Activated CD4-positive, alpha-beta T cell treated with anti-CD3 and anti-CD28 coated beads for 36 hours (primary cell): ENCODE measurements at regions not wholly inside any gene's neighbourhood (a gene's known extent, or its start where the extent isn't known, plus 50 kb on each side); places are given as distances from the start of the nearest gene placed in this dataset.

Source experiments
- ATAC-seq: fragments of 200-7000 bp; cut with Tn5 transposase; one replicate; pipeline ENCODE4 v1.10.0; 2021; ENCODE audit warnings: mild to moderate bottlenecking, moderate library complexity
- CTCF ChIA-PET: fragments of 350-600 bp; sonication (Branson Sonifier 250); formaldehyde crosslinking; loops from one replicate; lab custom pipeline; 2021; ENCODE audit warnings: antibody characterized with exemption; lab: Charles Lee
- POLR2A ChIA-PET: fragments of 350-600 bp; sonication (Branson Sonifier 250); formaldehyde crosslinking; loops from one replicate; lab custom pipeline; 2021; ENCODE audit warnings: antibody characterized with exemption, inconsistent platforms; lab: Charles Lee
- DNase-seq: peaks from one replicate; pipeline ENCODE4 v3.0.0-alpha.2; 2020
- H3K27ac Mint-ChIP-seq: one replicate; pipeline ENCODE4 v1.8.0; 2021; ENCODE audit warnings: mixed read lengths
- H3K27me3 Mint-ChIP-seq: one replicate; pipeline ENCODE4 v1.8.0; 2021; ENCODE audit warnings: mixed read lengths
- H3K36me3 Mint-ChIP-seq: one replicate; pipeline ENCODE4 v1.8.0; 2021; ENCODE audit warnings: low read depth, mixed read lengths
- H3K4me1 Mint-ChIP-seq: one replicate; pipeline ENCODE4 v1.8.0; 2021; ENCODE audit warnings: mixed read lengths
- H3K4me3 Mint-ChIP-seq: one replicate; pipeline ENCODE4 v1.8.0; 2021; ENCODE audit warnings: mild to moderate bottlenecking, moderate library complexity, mixed read lengths
- H3K9me3 Mint-ChIP-seq: one replicate; pipeline ENCODE4 v1.8.0; 2021; ENCODE audit warnings: low read depth, mixed read lengths
- intact Hi-C, 2 experiments: fragments of 100-400 bp; cut with DNase I in 1 of 2; cut with micrococcal nuclease in 1 of 2; formaldehyde crosslinking; loops; one replicate each; pipeline versions ENCODE4 v1.14.2 to v1.15.1; 2022 to 2024; cut with DNase I, micrococcal nuclease

DNA sequence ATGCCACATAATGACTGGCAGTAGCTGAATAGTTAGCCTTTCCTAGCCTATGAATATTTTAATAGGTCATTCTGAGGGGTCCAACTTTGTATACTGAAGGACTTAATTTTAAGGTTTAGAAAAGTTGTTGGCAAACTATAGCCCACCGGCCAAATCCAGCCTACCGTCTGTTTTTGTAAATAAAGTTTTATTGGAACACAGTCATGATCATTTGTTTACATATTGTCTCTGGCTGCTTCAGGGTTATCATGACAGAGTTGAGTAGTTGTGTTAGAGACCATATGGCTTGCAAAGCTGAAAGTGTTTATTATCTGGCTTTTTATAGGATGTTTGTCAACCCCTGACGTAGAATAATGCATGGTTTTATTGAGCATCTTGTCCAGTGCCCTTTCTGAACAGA lies 73.4 kb downstream of the NTMT2 start:
- DNase-seq (no peak), ATAC-seq (no peak)
- H3K4me1 Mint-ChIP-seq, result peaks cover 4% of the 10 kb centered on the region
- CTCF ChIA-PET, result no interaction called here
- no peak overlapping the region for H3K27ac Mint-ChIP-seq
- POLR2A ChIA-PET, result no interaction called here
- H3K27me3 Mint-ChIP-seq, result peaks cover 28% of the 10 kb centered on the region
- no peak overlapping the region for H3K4me3 Mint-ChIP-seq
- peaks cover 3% of the 10 kb centered on the region for H3K9me3 Mint-ChIP-seq
- intact Hi-C loops, result no loop called here
- H3K36me3 Mint-ChIP-seq, result no peaks in the 10 kb centered on the region

DNA sequence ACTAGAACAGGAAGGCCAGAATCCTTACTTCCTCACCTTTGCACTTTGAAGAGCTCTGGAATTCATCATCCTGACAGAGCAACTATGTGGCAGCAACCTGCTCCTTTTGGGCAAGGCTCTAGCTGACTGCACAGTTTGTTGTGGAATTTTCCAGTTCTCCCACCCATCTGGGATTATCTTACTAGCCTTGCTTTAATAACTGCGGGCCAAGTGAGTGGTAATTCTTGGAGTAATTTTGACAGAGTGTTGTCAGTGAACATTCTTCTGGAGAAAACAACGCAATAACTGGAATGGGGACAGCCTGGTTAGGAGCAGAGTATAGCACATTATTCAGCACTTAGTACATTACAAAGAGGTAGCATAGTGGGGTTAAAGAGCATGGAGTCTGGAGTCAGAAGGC lies 75.3 kb downstream of the NTMT2 start:
- no peaks in the 10 kb centered on the region for H3K36me3 Mint-ChIP-seq
- H3K4me1 Mint-ChIP-seq, result no peaks in the 10 kb centered on the region
- peaks cover 15% of the 10 kb centered on the region for H3K27me3 Mint-ChIP-seq
- ATAC-seq (no peak), DNase-seq (no peak)
- ChIA-PET POLR2A (no interaction called here), CTCF (no interaction called here)
- H3K9me3 Mint-ChIP-seq, result peaks cover 3% of the 10 kb centered on the region
- H3K27ac Mint-ChIP-seq, result no peak overlapping the region
- H3K4me3 Mint-ChIP-seq, result no peak overlapping the region
- intact Hi-C loops, result no loop called here

DNA sequence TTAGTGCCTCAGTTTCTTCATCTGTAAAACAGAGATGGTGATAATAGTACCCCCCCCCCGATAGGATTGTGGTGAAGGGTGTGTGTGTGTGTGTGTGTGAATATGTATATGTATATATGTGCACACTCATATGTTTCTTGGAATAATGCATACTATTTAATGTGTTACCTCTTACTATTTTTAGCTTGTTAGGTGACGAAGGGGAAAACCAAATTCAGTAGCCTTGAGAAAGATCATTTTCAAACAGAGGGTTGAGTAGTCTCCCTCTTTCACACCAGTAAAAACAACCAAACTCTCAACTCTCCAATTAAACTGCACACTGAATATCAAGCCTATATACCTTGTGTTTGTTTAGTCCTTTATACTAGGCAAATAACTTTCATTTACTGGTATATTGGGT lies 75.7 kb downstream of the NTMT2 start:
- peaks cover 3% of the 10 kb centered on the region for H3K9me3 Mint-ChIP-seq
- H3K27ac Mint-ChIP-seq, result no peak overlapping the region
- no peak overlapping the region for H3K4me3 Mint-ChIP-seq
- POLR2A ChIA-PET, result no interaction called here
- intact Hi-C loops, result no loop called here
- ATAC-seq, result no peak
- CTCF ChIA-PET, result no interaction called here
- H3K4me1 Mint-ChIP-seq, result no peaks in the 10 kb centered on the region
- H3K27me3 Mint-ChIP-seq, result peaks cover 16% of the 10 kb centered on the region
- DNase-seq, result no peak
- no peaks in the 10 kb centered on the region for H3K36me3 Mint-ChIP-seq

DNA sequence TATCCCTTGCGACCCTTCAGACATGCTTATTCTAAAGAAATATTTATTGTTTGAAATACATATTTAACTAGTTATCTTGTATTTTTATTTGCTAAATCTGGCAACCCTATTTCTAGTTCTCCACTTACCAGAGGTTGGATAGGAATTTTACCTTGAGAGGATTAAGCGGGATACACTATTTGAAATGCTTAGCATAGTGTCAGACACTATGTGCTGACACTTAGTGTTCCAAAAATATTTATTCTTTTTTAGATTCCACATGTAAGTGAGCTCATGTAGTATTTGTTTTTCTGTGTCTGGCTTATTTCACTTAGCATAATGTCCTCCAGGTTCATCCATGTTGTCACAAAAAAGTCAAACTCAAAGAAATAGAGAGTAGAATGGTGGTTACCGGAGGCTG lies 78.7 kb downstream of the NTMT2 start:
- H3K9me3 Mint-ChIP-seq, result peaks cover 3% of the 10 kb centered on the region
- ATAC-seq (no peak), DNase-seq (no peak)
- no peaks in the 10 kb centered on the region for H3K36me3 Mint-ChIP-seq
- no peak overlapping the region for H3K27ac Mint-ChIP-seq
- intact Hi-C loops, result no loop called here
- ChIA-PET CTCF (no interaction called here), POLR2A (no interaction called here)
- H3K4me1 Mint-ChIP-seq, result no peaks in the 10 kb centered on the region
- no peak overlapping the region for H3K4me3 Mint-ChIP-seq
- H3K27me3 Mint-ChIP-seq, result peaks cover 11% of the 10 kb centered on the region

DNA sequence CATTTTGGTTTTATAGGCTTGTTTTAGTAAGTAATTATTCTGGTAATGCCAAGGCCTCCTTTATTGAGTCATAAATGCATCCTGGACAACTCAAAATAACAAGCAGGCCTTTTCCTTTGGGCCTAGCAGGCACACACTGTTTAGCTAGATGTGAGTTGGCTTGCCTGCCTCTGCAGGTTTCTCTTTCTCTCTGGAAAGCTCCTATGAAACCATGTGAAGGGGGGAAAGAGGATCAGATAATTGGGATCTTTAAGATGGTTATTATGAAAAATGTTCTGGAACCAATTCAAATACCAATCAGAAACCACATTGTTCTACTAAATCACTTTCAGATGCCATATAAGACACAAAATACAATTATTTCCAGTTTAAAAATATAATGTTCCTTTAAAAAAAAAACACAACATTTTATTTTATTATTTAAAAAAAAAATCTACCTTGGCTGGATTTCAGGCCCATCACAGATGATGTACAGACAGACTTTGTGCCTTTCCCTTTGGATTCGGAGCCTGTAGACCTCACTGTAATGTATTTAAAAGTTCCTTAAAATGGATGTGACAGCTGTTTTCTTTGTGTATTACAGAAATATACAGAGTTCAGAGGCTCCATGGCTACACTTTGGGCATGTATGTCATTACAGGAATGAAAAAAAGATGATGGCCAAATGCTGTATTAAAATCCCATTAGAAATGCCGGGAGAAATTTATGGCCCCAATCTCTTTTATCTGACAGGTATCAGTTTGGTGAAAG lies 80.2 kb downstream of the NTMT2 start:
- H3K9me3 Mint-ChIP-seq, result peaks cover 3% of the 10 kb centered on the region
- no peak for ATAC-seq
- POLR2A ChIA-PET, result no interaction called here

DNA sequence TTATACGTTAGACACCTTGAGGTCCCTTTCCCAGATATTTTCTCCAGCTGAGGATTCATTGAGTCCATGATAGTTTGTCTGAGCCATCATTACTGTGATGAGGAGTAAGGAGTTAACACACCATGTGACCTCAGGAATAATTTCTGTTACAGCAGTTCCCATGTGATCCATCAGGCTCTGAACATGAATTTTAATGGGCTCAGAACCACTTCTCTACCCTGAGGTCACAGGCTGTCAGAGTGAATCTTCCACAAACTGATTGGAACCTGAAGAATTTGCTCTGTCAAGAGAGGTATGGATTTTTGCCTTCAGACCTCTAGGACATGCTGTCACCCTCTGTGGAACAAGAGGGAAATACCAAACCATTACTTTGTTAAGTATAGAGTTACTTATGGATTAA lies 81.0 kb downstream of the NTMT2 start:
- DNase-seq, result no peak
- Mint-ChIP-seq H3K36me3 (no peaks in the 10 kb centered on the region), H3K27me3 (peaks cover 7% of the 10 kb centered on the region), H3K4me1 (no peaks in the 10 kb centered on the region), H3K9me3 (peaks cover 3% of the 10 kb centered on the region), H3K27ac (no peak overlapping the region), H3K4me3 (no peak overlapping the region)
- intact Hi-C loops, result no loop called here
- CTCF ChIA-PET, result no interaction called here
- no peak for ATAC-seq
- POLR2A ChIA-PET, result no interaction called here

More for the DNA sequence above, 80.2 kb downstream of the NTMT2 start:
- no peak for DNase-seq
- no peaks in the 10 kb centered on the region for H3K4me1 Mint-ChIP-seq
- no peak overlapping the region for H3K4me3 Mint-ChIP-seq
- H3K27me3 Mint-ChIP-seq, result peaks cover 7% of the 10 kb centered on the region
- intact Hi-C loops, result no loop called here
- CTCF ChIA-PET, result no interaction called here
- no peak overlapping the region for H3K27ac Mint-ChIP-seq
- no peaks in the 10 kb centered on the region for H3K36me3 Mint-ChIP-seq

DNA sequence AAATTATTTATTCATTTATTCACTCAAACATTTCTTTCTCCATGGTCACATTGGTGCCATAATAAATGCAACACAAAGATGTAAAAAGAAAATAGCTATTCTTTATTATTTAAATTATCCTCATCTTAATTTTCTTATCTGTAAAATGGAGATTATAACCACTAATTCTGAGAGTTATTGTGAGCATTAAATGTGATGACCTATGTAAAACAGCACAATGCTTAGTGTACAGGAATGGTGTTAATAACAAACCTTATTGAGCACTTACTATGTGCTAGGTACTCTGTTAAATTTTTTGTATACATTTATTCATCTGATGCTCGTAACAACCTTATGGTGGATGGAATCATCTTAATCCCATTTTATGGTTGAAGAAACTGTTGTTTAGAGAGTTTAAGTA lies 84.6 kb downstream of the NTMT2 start:
- no peaks in the 10 kb centered on the region for H3K36me3 Mint-ChIP-seq
- H3K27ac Mint-ChIP-seq, result no peak overlapping the region
- CTCF ChIA-PET, result no interaction called here
- POLR2A ChIA-PET, result no interaction called here
- DNase-seq, result no peak
- no peak overlapping the region for H3K4me3 Mint-ChIP-seq
- no peaks in the 10 kb centered on the region for H3K4me1 Mint-ChIP-seq
- no peak for ATAC-seq
- intact Hi-C loops, result no loop called here
- no peaks in the 10 kb centered on the region for H3K9me3 Mint-ChIP-seq
- H3K27me3 Mint-ChIP-seq, result peaks cover 6% of the 10 kb centered on the region

DNA sequence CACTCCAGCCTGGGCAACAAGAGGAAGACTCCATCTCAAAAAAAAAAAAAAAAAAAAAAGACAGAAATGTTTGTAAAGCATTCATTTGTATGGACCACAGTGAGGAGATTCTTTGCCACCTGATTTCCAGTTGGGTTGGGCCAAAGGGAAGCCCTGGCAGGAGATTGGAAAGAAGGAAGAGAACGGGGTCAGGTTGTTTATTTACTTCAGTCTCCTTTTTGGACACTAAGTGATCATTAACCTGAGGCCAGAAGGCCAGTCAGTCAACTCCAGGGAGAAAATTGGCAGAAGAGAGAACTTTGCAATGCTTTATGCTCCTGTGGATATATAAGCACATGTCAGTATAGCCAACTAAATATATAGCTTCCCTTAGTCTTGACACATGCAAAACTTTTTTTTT lies 85.9 kb downstream of the NTMT2 start:
- intact Hi-C loops, result no loop called here
- no peaks in the 10 kb centered on the region for H3K36me3 Mint-ChIP-seq
- H3K9me3 Mint-ChIP-seq, result no peaks in the 10 kb centered on the region
- H3K4me1 Mint-ChIP-seq, result no peaks in the 10 kb centered on the region
- ATAC-seq, result no peak
- H3K27me3 Mint-ChIP-seq, result peaks cover 3% of the 10 kb centered on the region
- H3K27ac Mint-ChIP-seq, result no peak overlapping the region
- DNase-seq, result no peak
- H3K4me3 Mint-ChIP-seq, result no peak overlapping the region
- CTCF ChIA-PET, result no interaction called here
- POLR2A ChIA-PET, result no interaction called here

DNA sequence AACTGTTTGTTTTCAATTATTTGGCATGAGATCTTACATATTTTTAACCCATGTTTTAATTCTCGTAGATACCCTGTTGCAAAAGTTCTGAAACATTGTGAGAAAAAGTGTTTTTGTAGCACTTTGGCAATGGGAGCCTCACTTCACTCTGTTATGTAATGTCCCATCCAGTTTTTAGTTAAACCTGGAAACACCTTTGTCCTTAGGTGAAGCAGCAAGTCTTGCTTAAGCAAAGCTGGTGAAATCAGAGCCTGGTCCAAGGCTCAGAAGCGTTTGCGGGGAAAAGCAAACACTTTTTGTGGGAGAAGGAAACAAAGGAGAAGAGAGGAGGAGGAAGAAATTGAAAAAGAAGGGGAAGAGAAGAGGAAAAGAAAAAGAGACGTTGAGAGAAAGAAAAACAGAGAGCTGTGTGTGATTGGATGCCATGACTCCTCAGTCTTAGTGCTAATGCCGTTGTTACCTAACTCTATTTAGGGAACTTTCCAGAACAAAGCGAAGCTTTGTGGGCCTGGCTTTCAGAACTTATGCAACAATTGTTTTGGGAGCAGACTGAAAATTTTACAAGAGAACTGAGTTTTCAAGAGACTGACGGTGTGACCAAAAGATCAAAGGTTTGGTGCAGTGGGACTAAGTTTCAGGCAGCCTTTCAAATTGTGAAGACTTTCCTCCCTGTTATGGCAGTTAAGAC lies 93.1 kb downstream of the NTMT2 start:
- no peak overlapping the region for H3K4me3 Mint-ChIP-seq
- ChIA-PET CTCF (no interaction called here), POLR2A (no interaction called here)
- no peaks in the 10 kb centered on the region for H3K36me3 Mint-ChIP-seq
- no peak overlapping the region for H3K27ac Mint-ChIP-seq
- ATAC-seq (no peak), DNase-seq (no peak)
- intact Hi-C loops, result no loop called here
- H3K27me3 Mint-ChIP-seq, result peaks cover 5% of the 10 kb centered on the region
- no peaks in the 10 kb centered on the region for H3K4me1 Mint-ChIP-seq
- H3K9me3 Mint-ChIP-seq, result no peaks in the 10 kb centered on the region

DNA sequence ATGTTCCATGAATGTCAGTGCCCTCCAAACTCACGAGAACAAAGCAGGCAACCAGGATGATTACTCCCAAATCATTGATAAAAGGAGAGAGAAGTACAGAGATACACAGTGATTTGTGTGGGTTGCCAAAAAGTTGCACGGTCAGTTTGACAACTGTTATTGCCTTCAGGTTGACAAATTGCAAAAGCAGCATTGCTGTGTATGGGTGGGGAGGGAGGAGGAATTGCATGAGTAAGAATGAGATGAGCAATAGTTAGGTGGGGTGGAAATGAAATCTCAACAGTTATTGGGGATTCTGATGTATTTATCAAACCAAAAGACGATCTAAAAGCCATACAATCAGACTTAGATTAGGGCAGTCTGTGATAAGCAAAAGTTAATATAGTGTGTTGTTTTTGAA lies 93.7 kb downstream of the NTMT2 start:
- no peaks in the 10 kb centered on the region for H3K9me3 Mint-ChIP-seq
- peaks cover 6% of the 10 kb centered on the region for H3K27me3 Mint-ChIP-seq
- POLR2A ChIA-PET, result no interaction called here
- no peaks in the 10 kb centered on the region for H3K36me3 Mint-ChIP-seq
- CTCF ChIA-PET, result no interaction called here
- no peak overlapping the region for H3K4me3 Mint-ChIP-seq
- ATAC-seq (no peak), DNase-seq (no peak)
- intact Hi-C loops, result no loop called here
- H3K4me1 Mint-ChIP-seq, result no peaks in the 10 kb centered on the region
- no peak overlapping the region for H3K27ac Mint-ChIP-seq

DNA sequence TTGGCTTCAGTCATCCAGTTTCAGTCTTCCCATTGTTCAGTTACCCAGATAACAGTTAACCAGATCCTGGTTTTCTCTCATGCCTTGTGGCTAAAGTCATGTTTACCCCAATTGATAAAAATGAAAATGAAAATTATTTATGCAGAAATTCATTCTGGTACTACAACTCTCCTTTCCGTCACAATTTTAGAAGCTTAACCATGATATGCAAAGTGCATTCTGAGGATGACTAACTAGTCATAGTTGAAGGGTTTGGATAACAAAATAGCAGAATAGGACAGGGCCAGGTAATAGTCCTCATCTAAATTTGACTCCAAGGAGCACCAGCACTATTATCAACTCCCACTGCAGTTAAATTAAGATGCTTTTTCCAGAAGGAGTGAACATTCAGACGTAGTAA lies 94.7 kb downstream of the NTMT2 start:
- H3K4me1 Mint-ChIP-seq, result no peaks in the 10 kb centered on the region
- ATAC-seq (no peak), DNase-seq (no peak)
- H3K27me3 Mint-ChIP-seq, result peaks cover 7% of the 10 kb centered on the region
- no peaks in the 10 kb centered on the region for H3K9me3 Mint-ChIP-seq
- H3K36me3 Mint-ChIP-seq, result no peaks in the 10 kb centered on the region
- intact Hi-C loops, result no loop called here
- H3K27ac Mint-ChIP-seq, result no peak overlapping the region
- H3K4me3 Mint-ChIP-seq, result no peak overlapping the region
- POLR2A ChIA-PET, result no interaction called here
- CTCF ChIA-PET, result interaction anchor here (1.0 kb wide), 1 partner anchor 11 kb away, joined by 4 read pairs; no protein-coding TSS in a partner anchor

DNA sequence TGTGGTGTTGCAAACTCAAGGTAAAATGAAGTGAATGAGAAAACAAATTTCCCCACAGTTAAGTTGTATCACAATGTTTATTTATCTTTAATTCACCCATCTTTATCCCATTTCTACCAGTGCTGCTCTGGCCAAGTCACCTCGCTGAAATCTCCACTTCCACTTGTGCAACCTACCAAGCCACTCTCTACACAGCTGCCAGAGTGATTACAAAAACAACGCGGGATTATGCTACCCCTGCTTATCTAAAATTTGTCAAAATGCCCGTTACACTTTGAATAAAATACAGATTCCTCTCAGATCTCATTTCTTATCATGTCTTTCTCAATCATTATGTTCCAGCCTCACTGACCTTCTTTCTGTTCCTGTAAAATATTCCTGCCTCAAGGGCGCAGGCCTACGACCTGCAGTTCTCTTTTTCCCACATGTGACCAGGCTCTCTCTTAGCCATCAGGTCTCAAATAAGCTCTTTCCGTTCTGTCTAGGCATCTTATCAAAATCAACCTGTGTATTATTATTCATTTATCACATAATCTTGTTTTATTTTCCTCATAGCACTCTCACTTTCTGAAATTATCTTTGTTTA lies 95.6 kb downstream of the NTMT2 start:
- ChIA-PET CTCF (no interaction called here), POLR2A (no interaction called here)
- DNase-seq (no peak), ATAC-seq (no peak)
- intact Hi-C loops, result no loop called here
- Mint-ChIP-seq H3K27me3 (peaks cover 7% of the 10 kb centered on the region), H3K27ac (no peak overlapping the region), H3K4me1 (no peaks in the 10 kb centered on the region), H3K4me3 (no peak overlapping the region), H3K9me3 (no peaks in the 10 kb centered on the region), H3K36me3 (no peaks in the 10 kb centered on the region)
